Neural cell (in vitro differentiated cells): ENCODE measurements at regions not wholly inside any gene's neighbourhood (a gene's known extent, or its start where the extent isn't known, plus 50 kb on each side); places are given as distances from the start of the nearest gene placed in this dataset.

ENCODE experiments used
- H2AFZ ChIP-seq: fragments of 200-600, 300-800 bp; sonication (generic), shearing (Covaris generic); 2 replicates; pipeline ENCODE4 v1.6.0; 2014; ENCODE audit warnings: low read depth, mild to moderate bottlenecking, antibody characterized with exemption, low read length, moderate library complexity
- H3F3A ChIP-seq: fragments of 200-600 bp; shearing (Covaris generic); 2 replicates; pipeline ENCODE4 v1.6.1; 2016; ENCODE audit warnings: mild to moderate bottlenecking, moderate library complexity, mixed read lengths, antibody characterized with exemption, low read length; ENCODE audit not compliant: insufficient read depth, poor library complexity, severe bottlenecking
- H3K27ac ChIP-seq: fragments of 200-600, 300-800 bp; sonication (generic), shearing (Covaris generic); 2 replicates; pipeline ENCODE4 v1.5.1; 2014; ENCODE audit warnings: mild to moderate bottlenecking, low read length, moderate library complexity
- H3K27me3 ChIP-seq: fragments of 300-800, 200-600 bp; sonication (generic), shearing (Covaris generic); 2 replicates; pipeline ENCODE4 v1.6.0; 2014; ENCODE audit warnings: mild to moderate bottlenecking, low read depth, low read length, moderate library complexity; ENCODE audit not compliant: insufficient read depth
- H3K36me3 ChIP-seq: fragments of 300-800, 200-600 bp; sonication (generic), shearing (Covaris generic); 2 replicates; pipeline ENCODE4 v1.5.1; 2014; ENCODE audit warnings: mild to moderate bottlenecking, antibody characterized with exemption, low read length, moderate library complexity; ENCODE audit not compliant: insufficient read depth
- H3K4me2 ChIP-seq: fragments of 300-800, 200-600 bp; sonication (generic), shearing (Covaris generic); 2 replicates; pipeline ENCODE4 v1.6.0; 2014; ENCODE audit warnings: mild to moderate bottlenecking, low read length
- H3K4me3 ChIP-seq: fragments of 300-800, 200-600 bp; sonication (generic), shearing (Covaris generic); 2 replicates; pipeline ENCODE4 v1.5.1; 2014; ENCODE audit warnings: mild to moderate bottlenecking, low read length, moderate library complexity
- H3K79me2 ChIP-seq: fragments of 200-600 bp; shearing (Covaris generic); replicated peaks from 2 replicates; pipeline ENCODE4 v1.6.0; 2014; ENCODE audit warnings: mild to moderate bottlenecking, low read length, moderate library complexity; ENCODE audit not compliant: insufficient read depth
- H3K9ac ChIP-seq: fragments of 300-800, 200-600 bp; sonication (generic), shearing (Covaris generic); 2 replicates; pipeline ENCODE4 v1.6.1; 2016; ENCODE audit warnings: mild to moderate bottlenecking, low read length, mixed read lengths
- H3K9me2 ChIP-seq: fragments of 200-600 bp; shearing (Covaris generic); 2 replicates; pipeline ENCODE4 v1.6.1; 2016; ENCODE audit warnings: mild to moderate bottlenecking, low read length, mixed read lengths; ENCODE audit not compliant: insufficient read depth
- H3K9me3 ChIP-seq: fragments of 200-600, 300-800 bp; sonication (generic), shearing (Covaris generic); 2 replicates; pipeline ENCODE4 v1.6.1; 2016; ENCODE audit warnings: mild to moderate bottlenecking, mixed run types, low read length, moderate library complexity, mixed read lengths
- H4K20me1 ChIP-seq: fragments of 200-600 bp; shearing (Covaris generic); 2 replicates; pipeline ENCODE4 v1.6.1; 2016; ENCODE audit warnings: mild to moderate bottlenecking, mixed run types; ENCODE audit not compliant: insufficient read depth
- EP300 ChIP-seq: fragments of 450-650 bp; conservative IDR thresholded peaks from 2 replicates; pipeline ENCODE4 v1.6.1; 2014; ENCODE audit warnings: antibody characterized with exemption, mild to moderate bottlenecking, moderate library complexity; ENCODE audit not compliant: poor library complexity, severe bottlenecking
- EZH2 ChIP-seq: fragments of 200-600, 300-800 bp; shearing (Covaris generic), sonication (generic); IDR thresholded peaks from 2 replicates; pipeline ENCODE4 v1.6.1; 2014; ENCODE audit warnings: antibody characterized with exemption, low read length, borderline replicate concordance, mild to moderate bottlenecking; ENCODE audit not compliant: insufficient read depth, poor library complexity, severe bottlenecking
- MXI1 ChIP-seq: fragments of 450-650 bp; conservative IDR thresholded peaks from 2 replicates; pipeline ENCODE4 v1.6.1; 2014; ENCODE audit warnings: antibody characterized with exemption, mild to moderate bottlenecking; ENCODE audit not compliant: poor library complexity, severe bottlenecking
- POLR2AphosphoS5 ChIP-seq: IDR thresholded peaks from 2 replicates; pipeline ENCODE4 v1.6.1; 2012
- RAD21 ChIP-seq: fragments of 450-650 bp; conservative IDR thresholded peaks from 2 replicates; pipeline ENCODE4 v1.6.1; 2014; ENCODE audit warnings: antibody characterized with exemption, mild to moderate bottlenecking, moderate library complexity
- SMC3 ChIP-seq: fragments of 450-650 bp; conservative IDR thresholded peaks from 2 replicates; pipeline ENCODE4 v1.6.1; 2014; ENCODE audit warnings: antibody characterized with exemption, mild to moderate bottlenecking, moderate library complexity; ENCODE audit not compliant: poor library complexity
- TAF1 ChIP-seq: IDR thresholded peaks from 2 replicates; pipeline ENCODE4 v1.6.1; 2012; ENCODE audit warnings: low read depth
- TF ChIP-seq, protein P1 (sequence below): IDR thresholded peaks from 2 replicates; pipeline ENCODE4 v1.6.1; 2012; ENCODE audit warnings: borderline replicate concordance
- TF ChIP-seq, protein P2 (sequence below): fragments of 450-650 bp; IDR thresholded peaks from 2 replicates; pipeline ENCODE4 v1.5.1; 2014; ENCODE audit warnings: antibody characterized with exemption, mild to moderate bottlenecking, moderate library complexity; ENCODE audit not compliant: poor library complexity, severe bottlenecking

DNA sequence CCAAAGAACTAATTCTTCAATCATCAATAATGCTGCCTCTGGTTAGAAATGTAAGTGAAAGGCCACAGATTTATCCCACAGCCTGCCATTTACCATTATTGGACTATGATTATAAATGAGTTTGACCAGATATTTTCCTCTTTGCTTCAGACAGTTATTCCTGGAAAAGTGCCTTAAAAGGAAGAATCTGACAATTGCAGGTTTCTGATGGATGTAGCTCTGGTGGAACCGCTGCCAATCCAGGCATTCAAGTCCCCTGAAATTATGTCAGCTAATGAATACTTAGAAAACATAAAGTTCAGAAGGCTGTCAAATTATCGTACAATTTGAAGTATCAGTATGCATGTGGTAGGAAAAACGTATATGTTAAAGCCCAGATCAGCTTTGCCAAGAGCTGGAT, 78.2 kb upstream of the NR4A3 start:
- Histone ChIP-seq H3F3A (peaks cover 14% of the 10 kb centered on the region), H2AFZ (no peak overlapping the region), H3K27me3 (no peaks in the 10 kb centered on the region), H3K79me2 (no peaks in the 10 kb centered on the region), H4K20me1 (no peaks in the 10 kb centered on the region), H3K9ac (peak overlapping the region; percentile 54), H3K9me3 (no peaks in the 10 kb centered on the region), H3K9me2 (no peaks in the 10 kb centered on the region), H3K36me3 (no peaks in the 10 kb centered on the region), H3K4me3 (peak overlapping the region; percentile 36), H3K4me2 (peak overlapping the region; percentile 21), H3K27ac (peak overlapping the region; percentile 94)
- TF ChIP-seq, protein P1, sequence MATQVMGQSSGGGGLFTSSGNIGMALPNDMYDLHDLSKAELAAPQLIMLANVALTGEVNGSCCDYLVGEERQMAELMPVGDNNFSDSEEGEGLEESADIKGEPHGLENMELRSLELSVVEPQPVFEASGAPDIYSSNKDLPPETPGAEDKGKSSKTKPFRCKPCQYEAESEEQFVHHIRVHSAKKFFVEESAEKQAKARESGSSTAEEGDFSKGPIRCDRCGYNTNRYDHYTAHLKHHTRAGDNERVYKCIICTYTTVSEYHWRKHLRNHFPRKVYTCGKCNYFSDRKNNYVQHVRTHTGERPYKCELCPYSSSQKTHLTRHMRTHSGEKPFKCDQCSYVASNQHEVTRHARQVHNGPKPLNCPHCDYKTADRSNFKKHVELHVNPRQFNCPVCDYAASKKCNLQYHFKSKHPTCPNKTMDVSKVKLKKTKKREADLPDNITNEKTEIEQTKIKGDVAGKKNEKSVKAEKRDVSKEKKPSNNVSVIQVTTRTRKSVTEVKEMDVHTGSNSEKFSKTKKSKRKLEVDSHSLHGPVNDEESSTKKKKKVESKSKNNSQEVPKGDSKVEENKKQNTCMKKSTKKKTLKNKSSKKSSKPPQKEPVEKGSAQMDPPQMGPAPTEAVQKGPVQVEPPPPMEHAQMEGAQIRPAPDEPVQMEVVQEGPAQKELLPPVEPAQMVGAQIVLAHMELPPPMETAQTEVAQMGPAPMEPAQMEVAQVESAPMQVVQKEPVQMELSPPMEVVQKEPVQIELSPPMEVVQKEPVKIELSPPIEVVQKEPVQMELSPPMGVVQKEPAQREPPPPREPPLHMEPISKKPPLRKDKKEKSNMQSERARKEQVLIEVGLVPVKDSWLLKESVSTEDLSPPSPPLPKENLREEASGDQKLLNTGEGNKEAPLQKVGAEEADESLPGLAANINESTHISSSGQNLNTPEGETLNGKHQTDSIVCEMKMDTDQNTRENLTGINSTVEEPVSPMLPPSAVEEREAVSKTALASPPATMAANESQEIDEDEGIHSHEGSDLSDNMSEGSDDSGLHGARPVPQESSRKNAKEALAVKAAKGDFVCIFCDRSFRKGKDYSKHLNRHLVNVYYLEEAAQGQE, result peak; percentile 74
- TF ChIP-seq EP300 (peak; percentile 91), POLR2AphosphoS5 (peak; percentile 69), SMC3 (no peak)

DNA sequence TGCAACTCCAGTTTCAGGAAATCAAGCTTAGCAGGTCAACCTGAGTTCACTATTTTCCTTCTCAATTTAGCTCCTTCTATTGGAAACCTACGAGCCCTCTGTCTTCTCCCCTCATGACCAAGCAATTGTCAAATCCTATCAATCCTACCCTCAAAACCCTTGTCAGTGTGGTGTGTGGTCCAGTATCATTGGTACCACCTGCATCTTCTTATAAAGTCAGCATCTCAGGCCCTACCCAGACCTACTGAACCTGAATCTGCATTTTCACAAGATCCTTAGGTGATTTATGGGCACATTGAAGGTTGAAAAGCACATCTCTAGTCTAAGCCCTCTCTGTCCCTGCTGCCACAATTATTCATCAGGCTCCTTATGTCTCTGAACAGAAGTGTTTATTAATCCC, 77.6 kb upstream of the NR4A3 start:
- Histone ChIP-seq H3K9me3 (no peaks in the 10 kb centered on the region), H3K36me3 (no peaks in the 10 kb centered on the region), H3F3A (peaks cover 14% of the 10 kb centered on the region), H3K4me3 (peak overlapping the region; percentile 36), H4K20me1 (no peaks in the 10 kb centered on the region), H3K9me2 (no peaks in the 10 kb centered on the region), H3K79me2 (no peaks in the 10 kb centered on the region), H3K27me3 (no peaks in the 10 kb centered on the region), H3K9ac (peak overlapping the region; percentile 54), H2AFZ (no peak overlapping the region), H3K4me2 (no peak overlapping the region), H3K27ac (peak overlapping the region; percentile 94)
- no peak for TF ChIP-seq TAF1
- TF ChIP-seq MXI1, result no peak
- TF ChIP-seq, protein P1, result no peak
- TF ChIP-seq SMC3, result no peak
- TF ChIP-seq POLR2AphosphoS5, result no peak
- TF ChIP-seq EZH2, result no peak
- no peak for TF ChIP-seq EP300
- TF ChIP-seq, protein P2, sequence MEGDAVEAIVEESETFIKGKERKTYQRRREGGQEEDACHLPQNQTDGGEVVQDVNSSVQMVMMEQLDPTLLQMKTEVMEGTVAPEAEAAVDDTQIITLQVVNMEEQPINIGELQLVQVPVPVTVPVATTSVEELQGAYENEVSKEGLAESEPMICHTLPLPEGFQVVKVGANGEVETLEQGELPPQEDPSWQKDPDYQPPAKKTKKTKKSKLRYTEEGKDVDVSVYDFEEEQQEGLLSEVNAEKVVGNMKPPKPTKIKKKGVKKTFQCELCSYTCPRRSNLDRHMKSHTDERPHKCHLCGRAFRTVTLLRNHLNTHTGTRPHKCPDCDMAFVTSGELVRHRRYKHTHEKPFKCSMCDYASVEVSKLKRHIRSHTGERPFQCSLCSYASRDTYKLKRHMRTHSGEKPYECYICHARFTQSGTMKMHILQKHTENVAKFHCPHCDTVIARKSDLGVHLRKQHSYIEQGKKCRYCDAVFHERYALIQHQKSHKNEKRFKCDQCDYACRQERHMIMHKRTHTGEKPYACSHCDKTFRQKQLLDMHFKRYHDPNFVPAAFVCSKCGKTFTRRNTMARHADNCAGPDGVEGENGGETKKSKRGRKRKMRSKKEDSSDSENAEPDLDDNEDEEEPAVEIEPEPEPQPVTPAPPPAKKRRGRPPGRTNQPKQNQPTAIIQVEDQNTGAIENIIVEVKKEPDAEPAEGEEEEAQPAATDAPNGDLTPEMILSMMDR, result no peak
- TF ChIP-seq RAD21, result no peak
